IMR-90 (cell line): ENCODE measurements at regions not wholly inside any gene's neighbourhood (a gene's known extent, or its start where the extent isn't known, plus 50 kb on each side); places are given as distances from the start of the nearest gene placed in this dataset.

Experiments
- ATAC-seq: fragments of 200-7000 bp; cut with Tn5 transposase; 2 replicates; pipeline ENCODE4 v1.9.1; 2020; ENCODE audit warnings: low read depth, mild to moderate bottlenecking, moderate library complexity
- BruUV-seq: library from RNA; stranded (reverse); fragments of 400-500 nt; replicated peaks from 2 replicates; lab custom pipeline; 2021; lab: Mats Ljungman, UMichigan
- CTCF ChIA-PET: fragments of 300-600 bp; formaldehyde crosslinking; extraction: SDS; loops from one replicate; lab custom pipeline; 2021; ENCODE audit warnings: antibody characterized with exemption; lab: Yijun Ruan, JAX
- POLR2A ChIA-PET: fragments of 300-600 bp; sonication (Branson Sonifier 250); formaldehyde crosslinking; loops from one replicate; lab custom pipeline; 2022; ENCODE audit warnings: antibody characterized with exemption; ENCODE audit not compliant: unreplicated experiment; lab: Charles Lee
- DNase-seq: peaks from one replicate; pipeline ENCODE4 v3.0.0; 2013
- H2AFZ ChIP-seq: replicated peaks from 2 replicates; pipeline ENCODE3; 2013; ENCODE audit warnings: low read length, mild to moderate bottlenecking; ENCODE audit not compliant: poor library complexity
- H2AK5ac ChIP-seq: 2 replicates; pipeline ENCODE4 v1.6.1; 2013; ENCODE audit warnings: low read depth, low read length, inconsistent platforms
- H2AK9ac ChIP-seq: replicated peaks from 2 replicates; pipeline ENCODE3; 2013; ENCODE audit warnings: mild to moderate bottlenecking, low read depth, low read length, moderate library complexity; ENCODE audit not compliant: poor library complexity
- H2BK120ac ChIP-seq: 2 replicates; pipeline ENCODE4 v1.6.1; 2013; ENCODE audit warnings: low read depth, low read length, inconsistent platforms
- H2BK15ac ChIP-seq: 3 replicates; pipeline ENCODE4 v1.6.1; 2013; ENCODE audit warnings: low read depth, low read length, inconsistent platforms
- H2BK20ac ChIP-seq: 2 replicates; pipeline ENCODE4 v1.6.1; 2013; ENCODE audit warnings: low read depth, mild to moderate bottlenecking, inconsistent platforms, low read length, moderate library complexity
- H2BK5ac ChIP-seq: 2 replicates; pipeline ENCODE4 v1.6.1; 2013; ENCODE audit warnings: mild to moderate bottlenecking, low read depth, low read length, inconsistent platforms; ENCODE audit not compliant: poor library complexity, severe bottlenecking
- H3K14ac ChIP-seq: replicated peaks from 2 replicates; pipeline ENCODE4 v1.6.1; 2013; ENCODE audit warnings: low read depth, low read length, inconsistent platforms
- H3K18ac ChIP-seq: 2 replicates; pipeline ENCODE4 v1.6.1; 2013; ENCODE audit warnings: low read depth, low read length, control low read depth
- H3K23ac ChIP-seq: 2 replicates; pipeline ENCODE4 v1.6.1; 2013; ENCODE audit warnings: low read depth, low read length, inconsistent platforms
- H3K27ac ChIP-seq: 2 replicates; pipeline ENCODE4 v1.5.1; 2013; ENCODE audit warnings: mild to moderate bottlenecking, control low read depth, low read length; ENCODE audit not compliant: insufficient read depth
- H3K27me3 ChIP-seq: 2 replicates; pipeline ENCODE4 v1.6.1; 2013; ENCODE audit warnings: low read length; ENCODE audit not compliant: control insufficient read depth, insufficient read depth
- H3K36me3 ChIP-seq: 2 replicates; pipeline ENCODE4 v1.6.1; 2013; ENCODE audit warnings: low read length, mixed read lengths; ENCODE audit not compliant: control insufficient read depth, insufficient read depth
- H3K4ac ChIP-seq: 2 replicates; pipeline ENCODE4 v1.6.1; 2013; ENCODE audit warnings: low read depth, low read length, inconsistent platforms
- H3K4me1 ChIP-seq: 2 replicates; pipeline ENCODE4 v1.6.1; 2013; ENCODE audit warnings: low read length, mixed read lengths; ENCODE audit not compliant: control insufficient read depth, insufficient read depth
- H3K4me2 ChIP-seq: 2 replicates; pipeline ENCODE4 v1.6.1; 2013; ENCODE audit warnings: low read depth, mild to moderate bottlenecking, control low read depth, low read length, moderate library complexity
- H3K4me3 ChIP-seq: 2 replicates; pipeline ENCODE4 v1.5.1; 2013; ENCODE audit warnings: low read depth, mild to moderate bottlenecking, control low read depth, low read length, moderate library complexity; ENCODE audit not compliant: insufficient read depth
- H3K56ac ChIP-seq: 2 replicates; pipeline ENCODE4 v1.6.1; 2013; ENCODE audit warnings: low read length, inconsistent platforms; ENCODE audit not compliant: insufficient read depth; ENCODE audit errors: extremely low read depth
- H3K79me1 ChIP-seq, 2 experiments: 2 replicates each; pipeline ENCODE4 v1.6.1; 2013; ENCODE audit warnings: low read length in 2 of 2, inconsistent platforms in 1 of 2, low read depth in 1 of 2
- H3K9ac ChIP-seq: 2 replicates; pipeline ENCODE4 v1.6.1; 2013; ENCODE audit warnings: low read depth, low read length, control low read depth
- H3K9me1 ChIP-seq: 2 replicates; pipeline ENCODE4 v1.6.1; 2013; ENCODE audit warnings: low read length, inconsistent platforms; ENCODE audit not compliant: insufficient read depth
- H3K9me3 ChIP-seq: 2 replicates; pipeline ENCODE4 v1.6.1; 2013; ENCODE audit warnings: low read length; ENCODE audit not compliant: control insufficient read depth, insufficient read depth
- H4K20me1 ChIP-seq: 2 replicates; pipeline ENCODE4 v1.6.1; 2013; ENCODE audit warnings: low read length, inconsistent platforms; ENCODE audit not compliant: insufficient read depth
- H4K5ac ChIP-seq: 2 replicates; pipeline ENCODE4 v1.6.1; 2013; ENCODE audit warnings: mild to moderate bottlenecking, low read depth, low read length, control low read depth
- H4K8ac ChIP-seq, 2 experiments: 2 replicates each; pipeline ENCODE4 v1.6.1; 2013; ENCODE audit warnings: low read depth in 2 of 2, low read length in 2 of 2, control low read depth in 1 of 2, inconsistent platforms in 1 of 2
- H4K91ac ChIP-seq: 2 replicates; pipeline ENCODE4 v1.6.1; 2013; ENCODE audit warnings: low read depth, low read length, inconsistent platforms; ENCODE audit not compliant: insufficient read depth
- BHLHE40 ChIP-seq: fragments of 150-350 bp; IDR thresholded peaks from 2 replicates; pipeline ENCODE4 v1.6.1; 2016; ENCODE audit warnings: mild to moderate bottlenecking, low read depth, low read length
- CEBPB ChIP-seq: IDR thresholded peaks from 2 replicates; pipeline ENCODE4 v1.6.1; 2012; ENCODE audit warnings: low read depth, low read length, improper control_type of control experiment
- CTCF ChIP-seq: conservative IDR thresholded peaks from 2 replicates; pipeline ENCODE4 v1.5.1; 2012; ENCODE audit warnings: mild to moderate bottlenecking, low read depth, low read length, improper control_type of control experiment
- ELK1 ChIP-seq: fragments of 150-350 bp; IDR thresholded peaks from 2 replicates; pipeline ENCODE4 v1.6.1; 2016; ENCODE audit warnings: low read depth, mild to moderate bottlenecking, low read length, moderate library complexity, borderline replicate concordance
- FOS ChIP-seq: fragments of 150-350 bp; IDR thresholded peaks from 2 replicates; pipeline ENCODE4 v1.6.1; 2016; ENCODE audit warnings: low read depth, low read length
- MAZ ChIP-seq: IDR thresholded peaks from 2 replicates; pipeline ENCODE4 v1.6.1; 2012; ENCODE audit warnings: low read depth, mild to moderate bottlenecking, low read length, improper control_type of control experiment, moderate library complexity, borderline replicate concordance
- MXI1 ChIP-seq: IDR thresholded peaks from 2 replicates; pipeline ENCODE4 v1.6.1; 2012; ENCODE audit warnings: low read depth, mild to moderate bottlenecking, low read length, moderate library complexity, borderline replicate concordance
- NFE2L2 ChIP-seq: fragments of 150-350 bp; IDR thresholded peaks from 2 replicates; pipeline ENCODE4 v1.6.1; 2016; ENCODE audit warnings: low read depth, mild to moderate bottlenecking, low read length
- POLR2A ChIP-seq: IDR thresholded peaks from 2 replicates; pipeline ENCODE4 v1.6.1; 2012; ENCODE audit warnings: mild to moderate bottlenecking, low read depth, low read length
- RAD21 ChIP-seq: IDR thresholded peaks from 2 replicates; pipeline ENCODE4 v1.6.1; 2012; ENCODE audit warnings: low read length, improper control_type of control experiment
- RCOR1 ChIP-seq: IDR thresholded peaks from 2 replicates; pipeline ENCODE4 v1.6.1; 2012; ENCODE audit warnings: mild to moderate bottlenecking, low read length, improper control_type of control experiment; ENCODE audit not compliant: insufficient replicate concordance
- RFX5 ChIP-seq: IDR thresholded peaks from 2 replicates; pipeline ENCODE4 v1.8.0; 2012; ENCODE audit warnings: low read depth, mild to moderate bottlenecking, low read length, moderate library complexity
- SMC3 ChIP-seq: fragments of 150-350 bp; IDR thresholded peaks from 2 replicates; pipeline ENCODE4 v1.6.1; 2016; ENCODE audit warnings: low read depth, mild to moderate bottlenecking, antibody characterized with exemption, low read length, moderate library complexity
- dilution Hi-C: fragments of 300-500 bp; cut with HindIII; formaldehyde crosslinking; loops from one replicate; pipeline ENCODE4 v1.14.3; 2018; ENCODE audit warnings: low sequenced_read_pairs; ENCODE audit not compliant: unreplicated experiment
- in situ Hi-C: fragments of 300-500 bp; cut with MboI; formaldehyde crosslinking; loops from 3 replicates; pipeline ENCODE4 v1.14.3; 2019; ENCODE audit warnings: low sequenced_read_pairs, inconsistent platforms, mixed read lengths
- intact Hi-C: fragments of 100-400 bp; cut with micrococcal nuclease; formaldehyde crosslinking; loops from 2 replicates; pipeline ENCODE4 v1.10.0; 2022

DNA sequence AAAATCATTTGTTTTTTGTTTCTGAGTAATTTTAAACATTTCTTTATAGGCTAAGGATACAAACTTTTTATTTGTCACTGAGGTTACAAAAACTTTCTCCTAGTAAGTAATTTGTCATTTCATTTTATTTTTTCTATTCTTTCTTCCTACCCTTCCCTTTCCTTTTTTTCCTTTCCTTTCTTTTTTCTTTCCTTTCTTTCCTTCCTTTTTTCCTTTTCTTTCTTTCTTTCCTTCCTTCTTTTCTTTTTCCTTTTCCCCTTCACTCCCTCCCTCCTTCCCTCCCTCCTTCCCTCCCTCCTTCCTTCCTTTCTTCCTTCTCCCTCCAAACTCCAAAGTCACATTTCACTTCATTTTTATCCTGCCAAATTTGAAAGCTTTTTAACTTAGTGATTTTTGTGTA lies 115.1 kb upstream of the FAN1 start:
- Histone ChIP-seq H3K27ac (no peak overlapping the region), H4K20me1 (no peaks in the 10 kb centered on the region), H4K5ac (no peak overlapping the region), H4K91ac (no peak overlapping the region), H3K4me3 (no peak overlapping the region), H3K27me3 (no peaks in the 10 kb centered on the region), H3K14ac (no peak overlapping the region), H3K9me1 (no peaks in the 10 kb centered on the region), H2BK5ac (no peak overlapping the region), H3K36me3 (no peaks in the 10 kb centered on the region), H2AFZ (no peak overlapping the region), H3K18ac (no peak overlapping the region), H3K9ac (no peak overlapping the region), H2AK5ac (no peak overlapping the region), H3K56ac (no peak overlapping the region), H3K4me1 (no peaks in the 10 kb centered on the region), H2BK120ac (no peak overlapping the region), H2AK9ac (no peak overlapping the region), H3K79me1 (no peaks in the 10 kb centered on the region), H3K4me2 (no peak overlapping the region), H2BK15ac (no peak overlapping the region), H3K23ac (no peak overlapping the region), H4K8ac (no peak overlapping the region), H2BK20ac (no peak overlapping the region), H3K9me3 (no peaks in the 10 kb centered on the region), H3K4ac (no peak overlapping the region)
- in situ Hi-C loops (no loop called here), intact Hi-C loops (no loop called here), dilution Hi-C loops (no loop called here)
- BruUV-seq = no TSS peak
- DNase-seq (no peak), ATAC-seq (no peak)
- POLR2A ChIA-PET = no interaction called here
- CTCF ChIA-PET = no interaction called here
- no peak for TF ChIP-seq BHLHE40
- TF ChIP-seq ELK1 = no peak
- no peak for TF ChIP-seq MXI1
- TF ChIP-seq RFX5 = no peak
- TF ChIP-seq CTCF = no peak
- TF ChIP-seq NFE2L2 = no peak
- TF ChIP-seq POLR2A = no peak
- TF ChIP-seq RAD21 = no peak
- TF ChIP-seq SMC3 = no peak
- TF ChIP-seq RCOR1 = no peak
- TF ChIP-seq MAZ = no peak
- TF ChIP-seq CEBPB = no peak
- no peak for TF ChIP-seq FOS
